ENCODE measurements at regions not wholly inside any gene's neighbourhood (a gene's known extent, or its start where the extent isn't known, plus 50 kb on each side); places are given as distances from the start of the nearest gene placed in this dataset.

GRCh38 chr5:143525176-143525575 is 121.7 kb upstream of the NR3C1 start:
- no peak for TF ChIP-seq EZH2 (IDR thresholded peaks at IDR 0.05; ENCODE audit: low read length)
- TF ChIP-seq, protein P1, sequence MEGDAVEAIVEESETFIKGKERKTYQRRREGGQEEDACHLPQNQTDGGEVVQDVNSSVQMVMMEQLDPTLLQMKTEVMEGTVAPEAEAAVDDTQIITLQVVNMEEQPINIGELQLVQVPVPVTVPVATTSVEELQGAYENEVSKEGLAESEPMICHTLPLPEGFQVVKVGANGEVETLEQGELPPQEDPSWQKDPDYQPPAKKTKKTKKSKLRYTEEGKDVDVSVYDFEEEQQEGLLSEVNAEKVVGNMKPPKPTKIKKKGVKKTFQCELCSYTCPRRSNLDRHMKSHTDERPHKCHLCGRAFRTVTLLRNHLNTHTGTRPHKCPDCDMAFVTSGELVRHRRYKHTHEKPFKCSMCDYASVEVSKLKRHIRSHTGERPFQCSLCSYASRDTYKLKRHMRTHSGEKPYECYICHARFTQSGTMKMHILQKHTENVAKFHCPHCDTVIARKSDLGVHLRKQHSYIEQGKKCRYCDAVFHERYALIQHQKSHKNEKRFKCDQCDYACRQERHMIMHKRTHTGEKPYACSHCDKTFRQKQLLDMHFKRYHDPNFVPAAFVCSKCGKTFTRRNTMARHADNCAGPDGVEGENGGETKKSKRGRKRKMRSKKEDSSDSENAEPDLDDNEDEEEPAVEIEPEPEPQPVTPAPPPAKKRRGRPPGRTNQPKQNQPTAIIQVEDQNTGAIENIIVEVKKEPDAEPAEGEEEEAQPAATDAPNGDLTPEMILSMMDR (optimal IDR thresholded peaks at IDR 0.05 in 1 of 3, IDR thresholded peaks at IDR 0.05 in 1 of 3, conservative IDR thresholded peaks at IDR 0.05 in 1 of 3; ENCODE audit: extremely low read depth in 1 of 3, insufficient read depth in 2 of 3, low read length in 3 of 3), result no peak
